ENCODE measurements at regions not wholly inside any gene's neighbourhood (a gene's known extent, or its start where the extent isn't known, plus 50 kb on each side); places are given as distances from the start of the nearest gene placed in this dataset.

DNA sequence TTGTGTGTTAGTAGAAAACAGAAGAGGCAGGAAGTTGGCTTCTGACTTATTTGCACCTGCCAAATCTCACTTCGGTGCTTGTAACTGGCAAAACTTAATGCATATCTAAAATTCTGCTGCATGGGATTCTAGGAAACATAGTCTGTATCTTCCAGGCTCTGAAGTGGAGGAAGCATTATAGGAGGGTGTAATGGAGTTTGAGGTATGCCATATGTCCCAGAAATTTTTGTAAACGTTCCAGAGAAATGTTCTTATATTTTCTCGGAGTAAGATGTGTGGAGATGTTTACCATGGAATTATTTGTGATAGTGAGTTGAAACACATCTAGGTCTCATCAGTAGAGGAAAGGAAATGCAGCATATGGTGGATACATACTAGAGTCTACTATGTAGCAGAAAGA, 1329.0 kb upstream of the NUDT12 start:
- no peaks in the 10 kb centered on the region for H3K27me3 Mint-ChIP-seq
- H3K27me3 ChIP-seq (replicated peaks in 1 of 4; ENCODE audit: control extremely low read depth in 1 of 4, control insufficient read depth in 3 of 4, insufficient read depth in 4 of 4, low read length in 3 of 4) = no peaks in the 10 kb centered on the region
- ATAC-seq (ENCODE audit: low read depth) = no peak
- ChIA-PET POLR2A (no interaction called here), CTCF (no interaction called here)
- WGBS (ENCODE audit: insufficient coverage) = 82% methylated on average over 2 of the region's 3 CpGs
- no peaks in the 10 kb centered on the region for H4K20me1 ChIP-seq (ENCODE audit: control insufficient read depth, insufficient read depth, low read length, poor library complexity, severe bottlenecking)
- H2AFZ ChIP-seq (ENCODE audit: insufficient read depth, low read depth, low read length, poor library complexity, severe bottlenecking) = no peak overlapping the region
- H3K4me1 Mint-ChIP-seq = no peaks in the 10 kb centered on the region
- no peaks in the 10 kb centered on the region for H3K4me1 ChIP-seq (ENCODE audit: control insufficient read depth in 2 of 2, insufficient read depth in 2 of 2, low read length in 2 of 2)
- TF ChIP-seq CTCF (IDR thresholded peaks at IDR 0.05) (no peak), EZH2 (IDR thresholded peaks at IDR 0.05; ENCODE audit: borderline replicate concordance, insufficient read depth, low read depth, low read length, poor library complexity, severe bottlenecking) (no peak)
- H3K4me3 Mint-ChIP-seq = no peak overlapping the region
- no peak overlapping the region for H3K4me3 ChIP-seq (ENCODE audit: control extremely low read depth in 1 of 5, extremely low read depth in 1 of 5, insufficient read depth in 1 of 5, low read depth in 2 of 5, low read length in 4 of 5)
- H3K79me2 ChIP-seq (ENCODE audit: control insufficient read depth, insufficient read depth, low read length) = no peaks in the 10 kb centered on the region
- DNase-seq = no peak
- H3K27ac ChIP-seq (ENCODE audit: low read length in 2 of 2) = no peak overlapping the region
- peaks cover 0 to 1% (median 0%) of the 10 kb centered on the region in 3 donors for H3K9me3 ChIP-seq (ENCODE audit: control extremely low read depth in 1 of 3, control insufficient read depth in 2 of 3, insufficient read depth in 1 of 3, low read length in 2 of 3)
- H3K9ac ChIP-seq (ENCODE audit: low read length) = no peak overlapping the region
- intact Hi-C loops (cut with micrococcal nuclease) = no loop called here
- peaks cover 2% of the 10 kb centered on the region for H3K9me3 Mint-ChIP-seq (ENCODE audit: insufficient read depth)
- H3K4me2 ChIP-seq (replicated peaks; ENCODE audit: low read depth, low read length, poor library complexity, severe bottlenecking) = no peak overlapping the region
- H3K36me3 ChIP-seq (replicated peaks in 1 of 2; ENCODE audit: control extremely low read depth in 1 of 2, control insufficient read depth in 1 of 2, extremely low read depth in 1 of 2, insufficient read depth in 2 of 2, low read length in 1 of 2) = no peaks in the 10 kb centered on the region
- H3K27ac Mint-ChIP-seq = no peak overlapping the region

GRCh38 chr5:104890767-104891166, 1328.2 kb upstream of the NUDT12 start:
- Histone ChIP-seq H3K4me3 (ENCODE audit: control extremely low read depth in 1 of 5, extremely low read depth in 1 of 5, insufficient read depth in 1 of 5, low read depth in 2 of 5, low read length in 4 of 5) (no peak overlapping the region), H3K79me2 (ENCODE audit: control insufficient read depth, insufficient read depth, low read length) (no peaks in the 10 kb centered on the region), H3K9ac (ENCODE audit: low read length) (no peak overlapping the region), H3K27ac (ENCODE audit: low read length in 2 of 2) (no peak overlapping the region), H3K4me2 (replicated peaks; ENCODE audit: low read depth, low read length, poor library complexity, severe bottlenecking) (no peak overlapping the region), H3K27me3 (replicated peaks in 1 of 4; ENCODE audit: control extremely low read depth in 1 of 4, control insufficient read depth in 3 of 4, insufficient read depth in 4 of 4, low read length in 3 of 4) (no peaks in the 10 kb centered on the region), H4K20me1 (ENCODE audit: control insufficient read depth, insufficient read depth, low read length, poor library complexity, severe bottlenecking) (no peaks in the 10 kb centered on the region), H3K36me3 (replicated peaks in 1 of 2; ENCODE audit: control extremely low read depth in 1 of 2, control insufficient read depth in 1 of 2, extremely low read depth in 1 of 2, insufficient read depth in 2 of 2, low read length in 1 of 2) (no peaks in the 10 kb centered on the region), H3K9me3 (ENCODE audit: control extremely low read depth in 1 of 3, control insufficient read depth in 2 of 3, insufficient read depth in 1 of 3, low read length in 2 of 3) (peaks cover 0 to 1% (median 0%) of the 10 kb centered on the region in 3 donors), H2AFZ (ENCODE audit: insufficient read depth, low read depth, low read length, poor library complexity, severe bottlenecking) (no peak overlapping the region), H3K4me1 (ENCODE audit: control insufficient read depth in 2 of 2, insufficient read depth in 2 of 2, low read length in 2 of 2) (no peaks in the 10 kb centered on the region)
- no CpG with 5 or more reads among the region's 1 CpG for WGBS (ENCODE audit: insufficient coverage)
- ChIA-PET CTCF (no interaction called here), POLR2A (no interaction called here)
- TF ChIP-seq CTCF (IDR thresholded peaks at IDR 0.05) (no peak), EZH2 (IDR thresholded peaks at IDR 0.05; ENCODE audit: borderline replicate concordance, insufficient read depth, low read depth, low read length, poor library complexity, severe bottlenecking) (no peak)
- no peak for ATAC-seq (ENCODE audit: low read depth)
- intact Hi-C loops (cut with micrococcal nuclease) = no loop called here
- no peaks in the 10 kb centered on the region for H3K27me3 Mint-ChIP-seq
- no peak for DNase-seq
- no peak overlapping the region for H3K4me3 Mint-ChIP-seq
- no peak overlapping the region for H3K27ac Mint-ChIP-seq
- peaks cover 3% of the 10 kb centered on the region for H3K9me3 Mint-ChIP-seq (ENCODE audit: insufficient read depth)
- H3K4me1 Mint-ChIP-seq = no peaks in the 10 kb centered on the region
